ENCODE measurements at regions not wholly inside any gene's neighbourhood (a gene's known extent, or its start where the extent isn't known, plus 50 kb on each side); places are given as distances from the start of the nearest gene placed in this dataset.

- no peaks in the 10 kb centered on the region for H3K9me3 ChIP-seq (ENCODE audit: control insufficient read depth in 4 of 4, low read length in 3 of 4)
- WGBS: 68% methylated on average over 3 of the region's 3 CpGs
- no peak overlapping the region for H3K4me3 ChIP-seq (ENCODE audit: low read depth in 1 of 3, low read length in 3 of 3)
- no peak overlapping the region for H3K9ac ChIP-seq (ENCODE audit: low read depth in 1 of 2, low read length in 2 of 2)
- no peaks in the 10 kb centered on the region for H3K36me3 ChIP-seq (ENCODE audit: control insufficient read depth in 4 of 4, insufficient read depth in 3 of 4, low read depth in 1 of 4, low read length in 3 of 4)
- no peaks in the 10 kb centered on the region for H3K4me1 ChIP-seq (ENCODE audit: control insufficient read depth in 4 of 4, insufficient read depth in 4 of 4, low read length in 3 of 4)
- H3K27me3 ChIP-seq (ENCODE audit: control insufficient read depth in 4 of 4, insufficient read depth in 4 of 4, low read length in 3 of 4): no peaks in the 10 kb centered on the region
- TF ChIP-seq REST (IDR thresholded peaks at IDR 0.05): no peak
- TF ChIP-seq FOXA2 (IDR thresholded peaks at IDR 0.05): no peak
- no peak for TF ChIP-seq RAD21 (IDR thresholded peaks at IDR 0.05)
- TF ChIP-seq JUND (IDR thresholded peaks at IDR 0.05): no peak
- no peak for TF ChIP-seq NR2F2 (IDR thresholded peaks at IDR 0.05)
- TF ChIP-seq TAF1 (conservative IDR thresholded peaks at IDR 0.05): no peak
- TF ChIP-seq EGR1 (IDR thresholded peaks at IDR 0.05; ENCODE audit: low read depth in 2 of 2): no peak
- no peak for TF ChIP-seq GABPA (IDR thresholded peaks at IDR 0.05 in 1 of 2, conservative IDR thresholded peaks at IDR 0.05 in 1 of 2)
- no peak for TF ChIP-seq MAX (IDR thresholded peaks at IDR 0.05)
- TF ChIP-seq YY1 (IDR thresholded peaks at IDR 0.05): no peak
- TF ChIP-seq HNF4A (conservative IDR thresholded peaks at IDR 0.05): no peak
- TF ChIP-seq CTCF (IDR thresholded peaks at IDR 0.05; ENCODE audit: low read depth, low read length, missing input control): no peak
- no peak for TF ChIP-seq FOXA1 (IDR thresholded peaks at IDR 0.05)
- no peak for TF ChIP-seq HNF4G (IDR thresholded peaks at IDR 0.05)
- TF ChIP-seq RXRA (IDR thresholded peaks at IDR 0.05): no peak
- no peak for TF ChIP-seq SP1 (IDR thresholded peaks at IDR 0.05)
- TF ChIP-seq ZBTB33 (IDR thresholded peaks at IDR 0.05): no peak
- no peak for DNase-seq (ENCODE audit: low spot score)
- H3K27ac ChIP-seq (ENCODE audit: low read depth in 1 of 2, low read length in 2 of 2): no peak overlapping the region
Observed at GRCh38 chr2:2800697-2801096, 469.6 kb upstream of the MYT1L start.

- WGBS: 49% methylated on average over 1 of the region's 1 CpG
- H3K9ac ChIP-seq (ENCODE audit: low read depth in 1 of 2, low read length in 2 of 2): no peak overlapping the region
- no peaks in the 10 kb centered on the region for H3K9me3 ChIP-seq (ENCODE audit: control insufficient read depth in 4 of 4, low read length in 3 of 4)
- H3K36me3 ChIP-seq (ENCODE audit: control insufficient read depth in 4 of 4, insufficient read depth in 3 of 4, low read depth in 1 of 4, low read length in 3 of 4): no peaks in the 10 kb centered on the region
- DNase-seq (ENCODE audit: low spot score): no peak
- TF ChIP-seq TAF1 (conservative IDR thresholded peaks at IDR 0.05): no peak
- no peak for TF ChIP-seq REST (IDR thresholded peaks at IDR 0.05)
- no peak for TF ChIP-seq MAX (IDR thresholded peaks at IDR 0.05)
- TF ChIP-seq HNF4G (IDR thresholded peaks at IDR 0.05): no peak
- TF ChIP-seq SP1 (IDR thresholded peaks at IDR 0.05): no peak
- H3K27ac ChIP-seq (ENCODE audit: low read depth in 1 of 2, low read length in 2 of 2): no peak overlapping the region
- no peaks in the 10 kb centered on the region for H3K27me3 ChIP-seq (ENCODE audit: control insufficient read depth in 4 of 4, insufficient read depth in 4 of 4, low read length in 3 of 4)
- no peaks in the 10 kb centered on the region for H3K4me1 ChIP-seq (ENCODE audit: control insufficient read depth in 4 of 4, insufficient read depth in 4 of 4, low read length in 3 of 4)
- H3K4me3 ChIP-seq (ENCODE audit: low read depth in 1 of 3, low read length in 3 of 3): no peak overlapping the region
Observed at GRCh38 chr2:2800001-2800400, 468.9 kb upstream of the MYT1L start.

Data from liver (tissue), 8 donors.